Activated effector memory CD4-positive, alpha-beta T cell treated with Interleukin-2 at 50 U/mL for 16 hours (primary cell): ENCODE measurements at regions not wholly inside any gene's neighbourhood (a gene's known extent, or its start where the extent isn't known, plus 50 kb on each side); places are given as distances from the start of the nearest gene placed in this dataset.

ENCODE experiments used
- DNase-seq: peaks from one replicate; pipeline ENCODE4 v3.0.0-alpha.2; 2020

- DNase-seq = peak; percentile 40
These were observed 50.9 kb upstream of the APOD start for GRCh38 chr3:195634426-195635261.
